ENCODE measurements at regions not wholly inside any gene's neighbourhood (a gene's known extent, or its start where the extent isn't known, plus 50 kb on each side); places are given as distances from the start of the nearest gene placed in this dataset.

DNA sequence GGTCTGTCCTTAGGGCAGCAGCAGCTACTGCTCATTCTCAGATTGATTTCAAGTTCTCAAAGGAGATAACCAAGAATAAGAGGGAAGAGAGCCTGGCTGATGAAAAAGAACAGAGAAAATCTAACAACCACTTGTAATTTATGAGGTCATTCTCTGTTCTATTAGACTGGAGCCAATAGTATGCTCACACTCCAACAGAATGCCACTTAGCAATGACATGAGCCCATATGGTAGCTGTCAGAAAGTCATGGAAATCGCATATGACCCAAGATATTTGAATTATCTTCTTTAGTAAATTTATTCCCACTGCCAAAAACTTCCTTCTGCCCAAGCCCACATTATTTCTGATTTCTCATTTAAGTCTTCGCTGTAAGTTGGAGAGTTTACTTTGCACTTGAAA, 53.7 kb upstream of the PLA2G4A start:
- TF ChIP-seq CTCF (IDR thresholded peaks at IDR 0.05; ENCODE audit: insufficient read depth, low read length) (no peak), SPI1 (IDR thresholded peaks at IDR 0.05; ENCODE audit: borderline replicate concordance, low read depth) (no peak), POLR2AphosphoS5 (IDR thresholded peaks at IDR 0.05; ENCODE audit: low read depth) (no peak), GABPA (IDR thresholded peaks at IDR 0.05; ENCODE audit: low read depth) (no peak)
- TF ChIP-seq, protein P1, sequence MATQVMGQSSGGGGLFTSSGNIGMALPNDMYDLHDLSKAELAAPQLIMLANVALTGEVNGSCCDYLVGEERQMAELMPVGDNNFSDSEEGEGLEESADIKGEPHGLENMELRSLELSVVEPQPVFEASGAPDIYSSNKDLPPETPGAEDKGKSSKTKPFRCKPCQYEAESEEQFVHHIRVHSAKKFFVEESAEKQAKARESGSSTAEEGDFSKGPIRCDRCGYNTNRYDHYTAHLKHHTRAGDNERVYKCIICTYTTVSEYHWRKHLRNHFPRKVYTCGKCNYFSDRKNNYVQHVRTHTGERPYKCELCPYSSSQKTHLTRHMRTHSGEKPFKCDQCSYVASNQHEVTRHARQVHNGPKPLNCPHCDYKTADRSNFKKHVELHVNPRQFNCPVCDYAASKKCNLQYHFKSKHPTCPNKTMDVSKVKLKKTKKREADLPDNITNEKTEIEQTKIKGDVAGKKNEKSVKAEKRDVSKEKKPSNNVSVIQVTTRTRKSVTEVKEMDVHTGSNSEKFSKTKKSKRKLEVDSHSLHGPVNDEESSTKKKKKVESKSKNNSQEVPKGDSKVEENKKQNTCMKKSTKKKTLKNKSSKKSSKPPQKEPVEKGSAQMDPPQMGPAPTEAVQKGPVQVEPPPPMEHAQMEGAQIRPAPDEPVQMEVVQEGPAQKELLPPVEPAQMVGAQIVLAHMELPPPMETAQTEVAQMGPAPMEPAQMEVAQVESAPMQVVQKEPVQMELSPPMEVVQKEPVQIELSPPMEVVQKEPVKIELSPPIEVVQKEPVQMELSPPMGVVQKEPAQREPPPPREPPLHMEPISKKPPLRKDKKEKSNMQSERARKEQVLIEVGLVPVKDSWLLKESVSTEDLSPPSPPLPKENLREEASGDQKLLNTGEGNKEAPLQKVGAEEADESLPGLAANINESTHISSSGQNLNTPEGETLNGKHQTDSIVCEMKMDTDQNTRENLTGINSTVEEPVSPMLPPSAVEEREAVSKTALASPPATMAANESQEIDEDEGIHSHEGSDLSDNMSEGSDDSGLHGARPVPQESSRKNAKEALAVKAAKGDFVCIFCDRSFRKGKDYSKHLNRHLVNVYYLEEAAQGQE (IDR thresholded peaks at IDR 0.05; ENCODE audit: insufficient replicate concordance, low read depth), result no peak

Measured in HL-60 (cell line).